ENCODE measurements at regions not wholly inside any gene's neighbourhood (a gene's known extent, or its start where the extent isn't known, plus 50 kb on each side); places are given as distances from the start of the nearest gene placed in this dataset.
A peak's percentile ranks its signal among the peaks of the same experiment; 100 is the strongest.

- no peak for TF ChIP-seq JUND (IDR thresholded peaks at IDR 0.05; ENCODE audit: low read depth)
- DNase-seq (ENCODE audit: low read depth in 1 of 2, low spot score in 1 of 2), result no peak
- in situ Hi-C loops (cut with HindIII; ENCODE audit: low pct_unique_long_range_greater_than_20kb, low sequenced_read_pairs), result no loop called here
Measured at GRCh38 chr12:42936260-42936659, 346.7 kb upstream of the PRICKLE1 start.

GRCh38 chr12:42935756-42936155 lies 346.2 kb upstream of the PRICKLE1 start:
- no peak for TF ChIP-seq JUND (IDR thresholded peaks at IDR 0.05; ENCODE audit: low read depth)
- DNase-seq (ENCODE audit: low read depth in 1 of 2, low spot score in 1 of 2), result no peak
- in situ Hi-C loops (cut with HindIII; ENCODE audit: low pct_unique_long_range_greater_than_20kb, low sequenced_read_pairs), result no loop called here

GRCh38 chr12:42935090-42935489 lies 345.5 kb upstream of the PRICKLE1 start:
- no peak for TF ChIP-seq JUND (IDR thresholded peaks at IDR 0.05; ENCODE audit: low read depth)
- DNase-seq (ENCODE audit: low read depth in 1 of 2, low spot score in 1 of 2), result no peak
- in situ Hi-C loops (cut with HindIII; ENCODE audit: low pct_unique_long_range_greater_than_20kb, low sequenced_read_pairs), result no loop called here

- no peak for TF ChIP-seq JUND (IDR thresholded peaks at IDR 0.05; ENCODE audit: low read depth)
- no peak for DNase-seq (ENCODE audit: low read depth in 1 of 2, low spot score in 1 of 2)
- in situ Hi-C loops (cut with HindIII; ENCODE audit: low pct_unique_long_range_greater_than_20kb, low sequenced_read_pairs), result no loop called here
Measured at GRCh38 chr12:42933461-42934081, 344.0 kb upstream of the PRICKLE1 start.

- in situ Hi-C loops (cut with HindIII; ENCODE audit: low pct_unique_long_range_greater_than_20kb, low sequenced_read_pairs), result no loop called here
Measured at GRCh38 chr12:42932936-42933335, 343.4 kb upstream of the PRICKLE1 start.

DNA sequence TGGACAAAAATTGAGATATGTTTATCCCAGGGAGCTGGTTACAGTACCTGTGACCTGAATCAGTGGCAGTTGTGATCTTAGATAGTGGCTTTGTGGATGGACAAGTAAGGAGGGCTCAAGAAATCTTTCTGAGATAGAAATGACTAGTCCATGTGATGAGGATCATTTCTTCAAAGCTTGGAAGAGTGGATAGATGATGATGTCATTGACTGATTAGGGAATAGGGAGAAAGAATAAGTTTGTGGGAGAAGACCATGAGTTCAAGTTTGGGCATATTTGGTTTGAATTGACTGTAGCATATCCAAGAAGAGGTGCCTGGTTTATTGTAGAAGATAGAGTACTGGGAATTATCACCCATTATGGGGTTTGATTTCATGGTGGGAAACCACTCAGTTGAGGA lies 336.7 kb upstream of the PRICKLE1 start:
- TF ChIP-seq JUND (IDR thresholded peaks at IDR 0.05; ENCODE audit: low read depth), result no peak
- in situ Hi-C loops (cut with HindIII; ENCODE audit: low pct_unique_long_range_greater_than_20kb, low sequenced_read_pairs), result no loop called here
- DNase-seq (ENCODE audit: low read depth in 1 of 2, low spot score in 1 of 2), result no peak

More at GRCh38 chr12:42932936-42933335, 343.4 kb upstream of the PRICKLE1 start:
- DNase-seq (ENCODE audit: low read depth in 1 of 2, low spot score in 1 of 2), result no peak
- TF ChIP-seq JUND (IDR thresholded peaks at IDR 0.05; ENCODE audit: low read depth), result no peak

DNA sequence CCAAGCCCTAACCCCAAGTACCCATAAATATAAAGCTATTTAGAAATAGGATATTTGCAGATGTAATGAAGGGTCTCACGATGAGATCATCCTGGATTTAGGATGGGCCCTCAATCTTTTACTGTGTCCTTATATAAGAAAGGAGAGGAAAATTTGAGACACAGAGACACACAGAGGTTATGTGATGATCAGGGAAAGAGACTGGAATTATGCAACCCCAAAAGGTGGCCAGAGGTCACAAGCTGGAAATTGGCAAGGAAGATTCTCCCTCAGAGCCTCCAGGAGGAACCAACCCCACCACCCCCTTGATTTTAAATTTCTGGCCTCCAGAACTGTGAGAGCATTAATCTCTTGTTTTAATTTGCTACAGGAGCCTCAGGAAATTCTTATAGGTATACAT lies 334.9 kb upstream of the PRICKLE1 start:
- no peak for DNase-seq (ENCODE audit: low read depth in 1 of 2, low spot score in 1 of 2)

GRCh38 chr12:42923583-42923982 lies 334.0 kb upstream of the PRICKLE1 start:
- in situ Hi-C loops (cut with HindIII; ENCODE audit: low pct_unique_long_range_greater_than_20kb, low sequenced_read_pairs), result no loop called here
- DNase-seq (ENCODE audit: low read depth in 1 of 2, low spot score in 1 of 2), result no peak
- TF ChIP-seq JUND (IDR thresholded peaks at IDR 0.05; ENCODE audit: low read depth), result no peak

More for the DNA sequence above, 334.9 kb upstream of the PRICKLE1 start:
- no peak for TF ChIP-seq JUND (IDR thresholded peaks at IDR 0.05; ENCODE audit: low read depth)
- in situ Hi-C loops (cut with HindIII; ENCODE audit: low pct_unique_long_range_greater_than_20kb, low sequenced_read_pairs), result no loop called here

DNA sequence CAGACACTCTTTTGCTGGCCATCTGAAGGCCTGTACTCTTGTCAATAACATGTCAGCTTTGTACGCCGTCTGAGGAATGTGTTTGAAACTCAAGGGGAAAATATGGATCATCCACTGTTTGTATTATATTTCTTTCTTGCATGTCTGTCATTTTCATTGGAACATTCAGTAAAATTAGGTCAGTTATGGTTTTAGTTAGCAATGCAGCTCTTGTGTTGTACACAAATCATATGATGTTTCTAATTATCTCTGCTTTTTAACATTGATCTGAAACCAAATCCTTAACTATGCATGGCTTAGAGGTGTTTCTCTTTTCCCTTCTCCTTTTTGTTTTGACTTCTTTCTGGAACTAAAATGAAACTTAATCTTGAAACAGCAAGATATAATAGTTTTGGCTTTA lies 333.6 kb upstream of the PRICKLE1 start:
- no peak for TF ChIP-seq JUND (IDR thresholded peaks at IDR 0.05; ENCODE audit: low read depth)
- in situ Hi-C loops (cut with HindIII; ENCODE audit: low pct_unique_long_range_greater_than_20kb, low sequenced_read_pairs), result no loop called here
- no peak for DNase-seq (ENCODE audit: low read depth in 1 of 2, low spot score in 1 of 2)

DNA sequence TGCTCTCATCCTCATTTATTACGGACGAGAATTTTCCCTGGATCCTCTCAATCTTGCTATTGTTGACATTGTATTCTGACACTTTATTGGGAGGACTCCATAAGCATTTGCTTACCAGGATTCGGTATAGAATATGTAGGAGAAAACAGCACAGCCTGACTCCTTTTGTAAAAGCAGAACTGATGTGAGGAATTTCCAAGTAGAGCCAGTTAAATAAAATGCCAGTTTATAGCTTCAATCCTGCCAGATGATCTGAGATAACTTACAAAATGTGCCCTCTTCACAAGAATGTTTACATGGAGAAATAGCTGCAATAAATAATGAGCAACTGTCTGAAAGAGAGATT lies 332.9 kb upstream of the PRICKLE1 start:
- in situ Hi-C loops (cut with HindIII; ENCODE audit: low pct_unique_long_range_greater_than_20kb, low sequenced_read_pairs), result no loop called here
- TF ChIP-seq JUND (IDR thresholded peaks at IDR 0.05; ENCODE audit: low read depth), result no peak
- no peak for DNase-seq (ENCODE audit: low read depth in 1 of 2, low spot score in 1 of 2)

DNA sequence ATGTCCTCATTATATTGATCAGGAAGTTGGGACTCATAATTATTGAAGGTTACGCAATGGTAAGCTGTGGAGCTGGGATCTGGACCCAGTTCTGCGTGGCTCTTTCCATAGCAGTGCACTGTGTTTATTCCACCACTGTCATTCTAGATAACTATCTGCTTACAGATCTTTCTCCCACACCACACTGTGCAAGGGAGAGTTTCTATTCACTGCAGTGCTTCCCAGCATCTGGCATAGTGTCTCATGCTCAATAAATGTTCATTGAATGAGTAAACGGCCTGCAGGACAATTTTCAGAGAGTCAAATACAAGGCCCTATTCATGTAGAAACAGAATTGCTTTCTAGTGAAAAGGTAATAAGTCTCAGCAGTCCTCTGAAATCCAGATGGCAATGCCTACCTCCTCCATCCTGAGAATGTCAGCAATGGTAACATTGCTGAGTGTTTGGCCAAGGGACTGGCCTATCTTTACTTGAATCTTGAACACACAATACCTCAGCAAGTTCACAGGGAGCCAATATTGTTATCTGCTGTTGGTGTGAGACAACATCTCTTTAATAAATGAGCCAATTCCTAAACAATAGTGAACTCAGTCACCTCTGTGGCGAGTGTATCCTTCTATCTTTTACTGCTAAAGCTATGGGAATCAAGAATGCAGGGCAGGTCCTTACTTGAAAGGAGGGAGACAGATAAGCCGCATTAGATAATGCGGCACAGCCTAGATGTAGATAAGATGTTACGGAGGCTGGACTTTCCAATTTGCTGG lies 332.4 kb upstream of the PRICKLE1 start:
- in situ Hi-C loops (cut with HindIII; ENCODE audit: low pct_unique_long_range_greater_than_20kb, low sequenced_read_pairs), result no loop called here
- peak; percentile 17 to 60 for DNase-seq (ENCODE audit: low read depth in 1 of 2, low spot score in 1 of 2)
- peak; percentile 93 for TF ChIP-seq JUND (IDR thresholded peaks at IDR 0.05; ENCODE audit: low read depth)

DNA sequence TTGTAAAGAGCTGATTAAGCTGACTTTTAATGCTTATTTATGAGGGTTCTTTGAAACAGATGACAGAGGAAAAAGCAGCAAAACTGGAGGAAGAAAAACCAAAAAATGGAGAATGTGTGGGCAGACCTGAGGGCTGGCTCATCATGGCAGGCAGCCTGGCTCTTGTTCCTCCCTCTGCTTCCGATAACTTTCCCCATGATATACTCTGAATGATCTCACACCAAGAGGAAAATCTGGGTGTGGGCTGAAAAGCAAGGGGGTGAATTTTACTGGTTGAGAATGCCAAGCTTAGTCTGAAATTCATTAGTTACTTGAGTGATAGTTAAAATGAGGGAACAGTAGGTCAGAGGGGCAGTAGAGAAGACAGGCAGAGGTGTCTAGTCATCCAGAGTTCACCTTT lies 330.1 kb upstream of the PRICKLE1 start:
- DNase-seq (ENCODE audit: low read depth in 1 of 2, low spot score in 1 of 2), result no peak
- in situ Hi-C loops (cut with HindIII; ENCODE audit: low pct_unique_long_range_greater_than_20kb, low sequenced_read_pairs), result no loop called here
- TF ChIP-seq JUND (IDR thresholded peaks at IDR 0.05; ENCODE audit: low read depth), result no peak

DNA sequence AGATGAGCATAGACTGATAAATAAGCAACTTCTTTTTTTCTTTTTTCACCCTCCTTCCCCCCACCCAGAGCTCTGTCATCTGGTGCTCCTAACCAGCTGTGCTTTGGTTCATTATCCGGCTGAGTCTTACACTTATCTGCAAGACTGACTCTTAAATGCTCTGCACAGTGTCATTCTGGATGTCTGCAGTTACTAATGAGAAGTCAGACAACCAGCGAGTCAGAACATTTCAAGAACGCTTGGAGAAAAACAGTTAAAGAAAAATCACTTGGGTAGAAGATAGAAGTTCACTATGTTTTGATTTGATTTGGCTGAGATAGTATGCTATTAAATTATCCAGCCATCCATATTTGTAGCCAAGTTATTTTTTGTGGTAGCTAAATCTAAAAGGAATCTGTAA lies 328.9 kb upstream of the PRICKLE1 start:
- no peak for TF ChIP-seq JUND (IDR thresholded peaks at IDR 0.05; ENCODE audit: low read depth)
- no peak for DNase-seq (ENCODE audit: low read depth in 1 of 2, low spot score in 1 of 2)
- in situ Hi-C loops (cut with HindIII; ENCODE audit: low pct_unique_long_range_greater_than_20kb, low sequenced_read_pairs), result no loop called here
